Left ventricle myocardium inferior (tissue), 1 donor: ENCODE measurements at regions not wholly inside any gene's neighbourhood (a gene's known extent, or its start where the extent isn't known, plus 50 kb on each side); places are given as distances from the start of the nearest gene placed in this dataset.
"Not testable (repeated sequence)": the region's sequence is repeated elsewhere in the genome, so short reads cannot be mapped to it uniquely, and the experiment has no call there.

Experiments used
- DNase-seq: peaks from one replicate; pipeline ENCODE4 v3.0.0-alpha.2; 2020
- H3K27ac ChIP-seq: fragments of 200-600 bp; replicated peaks from 2 replicates; pipeline ENCODE4 v1.8.0; 2021
- H3K27me3 ChIP-seq: fragments of 200-600 bp; 2 replicates; pipeline ENCODE4 v1.8.0; 2021; ENCODE audit warnings: low read depth
- H3K36me3 ChIP-seq: fragments of 200-600 bp; 2 replicates; pipeline ENCODE4 v1.8.0; 2021
- H3K4me1 ChIP-seq: fragments of 200-600 bp; 2 replicates; pipeline ENCODE4 v1.8.0; 2021
- H3K4me3 ChIP-seq: fragments of 200-600 bp; 2 replicates; pipeline ENCODE4 v1.8.0; 2021; ENCODE audit warnings: mild to moderate bottlenecking, moderate library complexity
- H3K9me3 ChIP-seq: fragments of 200-600 bp; replicated peaks from 2 replicates; pipeline ENCODE4 v1.8.0; 2021
- CTCF ChIP-seq: fragments of 200-600 bp; IDR thresholded peaks from 2 replicates; pipeline ENCODE4 v1.8.0; 2021; ENCODE audit warnings: antibody characterized with exemption, mild to moderate bottlenecking, borderline replicate concordance
- intact Hi-C: fragments of 100-400 bp; cut with micrococcal nuclease; formaldehyde crosslinking; loops from one replicate; pipeline ENCODE4 v1.11.0; 2022
- donor health status: DM: no; HTN: yes; CAD: no; lungs with severe emphysema.

- Histone ChIP-seq H3K27me3 (no peaks in the 10 kb centered on the region), H3K9me3 (peaks cover under 1% of the 10 kb centered on the region), H3K4me1 (peaks cover 39% of the 10 kb centered on the region), H3K36me3 (no peaks in the 10 kb centered on the region), H3K4me3 (no peak overlapping the region), H3K27ac (no peak overlapping the region)
- intact Hi-C loops: no loop called here
- no peak for TF ChIP-seq CTCF
- no peak for DNase-seq
Measured at GRCh38 chr11:16527525-16528246, 171.3 kb upstream of the SOX6 start.

GRCh38 chr11:16526947-16527346 is 170.6 kb upstream of the SOX6 start:
- TF ChIP-seq CTCF: no peak
- intact Hi-C loops: no loop called here
- Histone ChIP-seq H3K27ac (no peak overlapping the region), H3K4me3 (no peak overlapping the region), H3K27me3 (no peaks in the 10 kb centered on the region), H3K4me1 (peaks cover 39% of the 10 kb centered on the region), H3K36me3 (no peaks in the 10 kb centered on the region), H3K9me3 (peaks cover 3% of the 10 kb centered on the region)
- no peak for DNase-seq

- H3K4me1 ChIP-seq, H3K36me3 ChIP-seq, H3K4me3 ChIP-seq, H3K27me3 ChIP-seq, H3K27ac ChIP-seq, H3K9me3 ChIP-seq, DNase-seq, intact Hi-C loops: not testable (repeated sequence)
Measured at GRCh38 chr11:16520713-16521112, 164.4 kb upstream of the SOX6 start.

- DNase-seq: no peak
- Histone ChIP-seq H3K27me3 (no peaks in the 10 kb centered on the region), H3K36me3 (no peaks in the 10 kb centered on the region), H3K4me1 (peaks cover 17% of the 10 kb centered on the region), H3K4me3 (no peak overlapping the region), H3K27ac (no peak overlapping the region), H3K9me3 (no peaks in the 10 kb centered on the region)
- no peak for TF ChIP-seq CTCF
- intact Hi-C loops: no loop called here
Measured at GRCh38 chr11:16512899-16513241, 156.5 kb upstream of the SOX6 start.

GRCh38 chr11:16512198-16512898 is 156.0 kb upstream of the SOX6 start:
- Histone ChIP-seq H3K27me3 (no peaks in the 10 kb centered on the region), H3K4me1 (peaks cover 17% of the 10 kb centered on the region), H3K9me3 (peaks cover 4% of the 10 kb centered on the region), H3K36me3 (no peaks in the 10 kb centered on the region), H3K4me3 (no peak overlapping the region), H3K27ac (no peak overlapping the region)
- intact Hi-C loops: no loop called here
- DNase-seq: no peak
- no peak for TF ChIP-seq CTCF
